ENCODE measurements at regions not wholly inside any gene's neighbourhood (a gene's known extent, or its start where the extent isn't known, plus 50 kb on each side); places are given as distances from the start of the nearest gene placed in this dataset.

- no peak overlapping the region for H3K27ac ChIP-seq
- TF ChIP-seq CTCF (conservative IDR thresholded peaks at IDR 0.05) (no peak), ZFX (IDR thresholded peaks at IDR 0.05) (no peak)
Measured at GRCh38 chr7:142611566-142612236, 137.6 kb upstream of the PRSS1 start.

GRCh38 chr7:142608630-142609428 lies 140.4 kb upstream of the PRSS1 start:
- H3K27ac ChIP-seq, result no peak overlapping the region
- TF ChIP-seq CTCF (conservative IDR thresholded peaks at IDR 0.05) (no peak), ZFX (IDR thresholded peaks at IDR 0.05) (no peak)

- no peak for TF ChIP-seq CTCF (conservative IDR thresholded peaks at IDR 0.05)
- TF ChIP-seq ZFX (IDR thresholded peaks at IDR 0.05), result no peak
- no peak overlapping the region for H3K27ac ChIP-seq
Measured at GRCh38 chr7:142607351-142607750, 141.9 kb upstream of the PRSS1 start.

GRCh38 chr7:142606081-142606480 lies 143.2 kb upstream of the PRSS1 start:
- TF ChIP-seq CTCF (conservative IDR thresholded peaks at IDR 0.05), result no peak
- no peak for TF ChIP-seq ZFX (IDR thresholded peaks at IDR 0.05)
- H3K27ac ChIP-seq, result no peak overlapping the region

GRCh38 chr7:142604671-142605070 lies 144.6 kb upstream of the PRSS1 start:
- TF ChIP-seq CTCF (conservative IDR thresholded peaks at IDR 0.05), result no peak
- no peak for TF ChIP-seq ZFX (IDR thresholded peaks at IDR 0.05)
- no peak overlapping the region for H3K27ac ChIP-seq

- H3K27ac ChIP-seq, result no peak overlapping the region
- TF ChIP-seq ZFX (IDR thresholded peaks at IDR 0.05) (no peak), CTCF (conservative IDR thresholded peaks at IDR 0.05) (peak; percentile 93)
Measured at GRCh38 chr7:142603870-142604448, 145.3 kb upstream of the PRSS1 start.

- no peak overlapping the region for H3K27ac ChIP-seq
- no peak for TF ChIP-seq CTCF (conservative IDR thresholded peaks at IDR 0.05)
- no peak for TF ChIP-seq ZFX (IDR thresholded peaks at IDR 0.05)
Measured at GRCh38 chr7:142602756-142603155, 146.5 kb upstream of the PRSS1 start.
